Upper lobe of right lung (tissue), 1 donor: ENCODE measurements at regions not wholly inside any gene's neighbourhood (a gene's known extent, or its start where the extent isn't known, plus 50 kb on each side); places are given as distances from the start of the nearest gene placed in this dataset.

Source experiments
- ATAC-seq: fragments of 200-7000 bp; cut with Tn5 transposase; one replicate; pipeline ENCODE4 v1.9.1; 2020; ENCODE audit warnings: mild to moderate bottlenecking, moderate library complexity
- DNase-seq: peaks from one replicate; pipeline ENCODE4 v3.0.0-alpha.2; 2020
- H3K27ac ChIP-seq: fragments of 200-600 bp; one replicate; pipeline ENCODE4 v1.8.0; 2022
- H3K27me3 ChIP-seq: fragments of 200-600 bp; one replicate; pipeline ENCODE4 v1.8.0; 2022; ENCODE audit warnings: mild to moderate bottlenecking
- H3K36me3 ChIP-seq: fragments of 200-600 bp; one replicate; pipeline ENCODE4 v1.8.0; 2022
- H3K4me1 ChIP-seq: fragments of 200-600 bp; one replicate; pipeline ENCODE4 v1.8.0; 2022
- H3K4me3 ChIP-seq: fragments of 200-600 bp; one replicate; pipeline ENCODE4 v1.8.0; 2022; ENCODE audit warnings: mild to moderate bottlenecking
- H3K9me3 ChIP-seq: fragments of 200-600 bp; one replicate; pipeline ENCODE4 v1.8.0; 2022
- CTCF ChIP-seq: fragments of 200-600 bp; IDR thresholded peaks from one replicate; pipeline ENCODE4 v1.8.0; 2022; ENCODE audit warnings: antibody characterized with exemption
- intact Hi-C: fragments of 100-400 bp; cut with DNase I; formaldehyde crosslinking; loops from one replicate; pipeline ENCODE4 v1.11.0; 2022
- donor health status: DM: no; HTN: yes; CAD: no; lungs with severe emphysema.

GRCh38 chr5:39674209-39675082 lies 249.7 kb upstream of the DAB2 start:
- no peak for ATAC-seq
- H3K4me1 ChIP-seq = no peaks in the 10 kb centered on the region
- no peaks in the 10 kb centered on the region for H3K36me3 ChIP-seq
- H3K4me3 ChIP-seq = no peak overlapping the region
- DNase-seq = no peak
- H3K27me3 ChIP-seq = no peaks in the 10 kb centered on the region
- TF ChIP-seq CTCF = no peak
- no peaks in the 10 kb centered on the region for H3K9me3 ChIP-seq
- H3K27ac ChIP-seq = no peak overlapping the region
- intact Hi-C loops = no loop called here

GRCh38 chr5:39671561-39671961 lies 246.8 kb upstream of the DAB2 start:
- no peaks in the 10 kb centered on the region for H3K27me3 ChIP-seq
- intact Hi-C loops = no loop called here
- H3K4me3 ChIP-seq = no peak overlapping the region
- no peak overlapping the region for H3K27ac ChIP-seq
- no peaks in the 10 kb centered on the region for H3K9me3 ChIP-seq
- no peaks in the 10 kb centered on the region for H3K36me3 ChIP-seq
- TF ChIP-seq CTCF = no peak
- DNase-seq = no peak
- no peaks in the 10 kb centered on the region for H3K4me1 ChIP-seq
- no peak for ATAC-seq

GRCh38 chr5:39670955-39671354 lies 246.2 kb upstream of the DAB2 start:
- H3K9me3 ChIP-seq = no peaks in the 10 kb centered on the region
- TF ChIP-seq CTCF = no peak
- no peaks in the 10 kb centered on the region for H3K27me3 ChIP-seq
- no peak overlapping the region for H3K4me3 ChIP-seq
- no peak overlapping the region for H3K27ac ChIP-seq
- H3K4me1 ChIP-seq = no peaks in the 10 kb centered on the region
- intact Hi-C loops = no loop called here
- ATAC-seq (no peak), DNase-seq (no peak)
- no peaks in the 10 kb centered on the region for H3K36me3 ChIP-seq

GRCh38 chr5:39670391-39670790 lies 245.6 kb upstream of the DAB2 start:
- H3K4me3 ChIP-seq = no peak overlapping the region
- DNase-seq = no peak
- no peaks in the 10 kb centered on the region for H3K36me3 ChIP-seq

GRCh38 chr5:39668980-39669379 lies 244.2 kb upstream of the DAB2 start:
- no peak overlapping the region for H3K4me3 ChIP-seq
- no peaks in the 10 kb centered on the region for H3K36me3 ChIP-seq
- DNase-seq (no peak), ATAC-seq (no peak)
- no peaks in the 10 kb centered on the region for H3K9me3 ChIP-seq
- no peaks in the 10 kb centered on the region for H3K4me1 ChIP-seq
- no peaks in the 10 kb centered on the region for H3K27me3 ChIP-seq
- TF ChIP-seq CTCF = no peak
- intact Hi-C loops = no loop called here
- no peak overlapping the region for H3K27ac ChIP-seq

More at GRCh38 chr5:39670391-39670790, 245.6 kb upstream of the DAB2 start:
- intact Hi-C loops = no loop called here
- no peak for ATAC-seq
- Histone ChIP-seq H3K27me3 (no peaks in the 10 kb centered on the region), H3K9me3 (no peaks in the 10 kb centered on the region), H3K4me1 (no peaks in the 10 kb centered on the region), H3K27ac (no peak overlapping the region)
- TF ChIP-seq CTCF = no peak
